ENCODE measurements at regions not wholly inside any gene's neighbourhood (a gene's known extent, or its start where the extent isn't known, plus 50 kb on each side); places are given as distances from the start of the nearest gene placed in this dataset.
"Not testable (repeated sequence)": the region's sequence is repeated elsewhere in the genome, so short reads cannot be mapped to it uniquely, and the experiment has no call there.

GRCh38 chr14:43872752-43873655, 634.1 kb downstream of the FSCB start:
- no peak for DNase-seq (ENCODE audit: low read depth)

GRCh38 chr14:43872222-43872621, 634.9 kb downstream of the FSCB start:
- DNase-seq (ENCODE audit: low read depth), result no peak

- DNase-seq (ENCODE audit: low read depth), result no peak
These were observed 648.1 kb downstream of the FSCB start for GRCh38 chr14:43858981-43859380.

- no peak for DNase-seq (ENCODE audit: low read depth)
These were observed 651.5 kb downstream of the FSCB start for GRCh38 chr14:43855556-43855955.

- DNase-seq (ENCODE audit: low read depth), result no peak
These were observed 653.5 kb downstream of the FSCB start for GRCh38 chr14:43853541-43853940.

- no peak for DNase-seq (ENCODE audit: low read depth)
These were observed 703.9 kb downstream of the FSCB start for GRCh38 chr14:43803076-43803689.

- DNase-seq (ENCODE audit: low read depth), result no peak
These were observed 711.4 kb downstream of the FSCB start for GRCh38 chr14:43795600-43796228.

GRCh38 chr14:43793579-43793978, 713.5 kb downstream of the FSCB start:
- DNase-seq (ENCODE audit: low read depth), result no peak

GRCh38 chr14:43792980-43793379, 714.1 kb downstream of the FSCB start:
- no peak for DNase-seq (ENCODE audit: low read depth)

- DNase-seq (ENCODE audit: low read depth), result no peak
These were observed 716.4 kb downstream of the FSCB start for GRCh38 chr14:43790681-43791080.

GRCh38 chr14:43789458-43789857, 717.6 kb downstream of the FSCB start:
- DNase-seq (ENCODE audit: low read depth), result no peak

- no peak for DNase-seq (ENCODE audit: low read depth)
These were observed 720.9 kb downstream of the FSCB start for GRCh38 chr14:43786066-43786762.

- not testable (repeated sequence) for DNase-seq (ENCODE audit: low read depth)
These were observed 722.7 kb downstream of the FSCB start for GRCh38 chr14:43784432-43784831.

GRCh38 chr14:43778937-43779639, 728.0 kb downstream of the FSCB start:
- no peak for DNase-seq (ENCODE audit: low read depth)

- no peak for DNase-seq (ENCODE audit: low read depth)
These were observed 728.5 kb downstream of the FSCB start for GRCh38 chr14:43778570-43778936.

- no peak for DNase-seq (ENCODE audit: low read depth)
These were observed 741.6 kb downstream of the FSCB start for GRCh38 chr14:43765474-43765873.

GRCh38 chr14:43764433-43764832, 742.6 kb downstream of the FSCB start:
- no peak for DNase-seq (ENCODE audit: low read depth)

GRCh38 chr14:43755707-43756106, 751.4 kb downstream of the FSCB start:
- no peak for DNase-seq (ENCODE audit: low read depth)

GRCh38 chr14:43754838-43755237, 752.2 kb downstream of the FSCB start:
- no peak for DNase-seq (ENCODE audit: low read depth)

- DNase-seq (ENCODE audit: low read depth), result no peak
These were observed 761.3 kb downstream of the FSCB start for GRCh38 chr14:43745746-43746145.

GRCh38 chr14:43735932-43736331, 771.2 kb downstream of the FSCB start:
- DNase-seq (ENCODE audit: low read depth), result no peak

- no peak for DNase-seq (ENCODE audit: low read depth)
These were observed 777.9 kb downstream of the FSCB start for GRCh38 chr14:43729143-43729542.

Data from forelimb muscle (tissue), 1 donor.